ENCODE measurements at regions not wholly inside any gene's neighbourhood (a gene's known extent, or its start where the extent isn't known, plus 50 kb on each side); places are given as distances from the start of the nearest gene placed in this dataset.
"Not testable (repeated sequence)": the region's sequence is repeated elsewhere in the genome, so short reads cannot be mapped to it uniquely, and the experiment has no call there.

- DNase-seq (ENCODE audit: low spot score) = no peak
- intact Hi-C loops (cut with DNase I) = no loop called here
These were observed 216.3 kb downstream of the RNF144A start for GRCh38 chr2:7133521-7133920.

GRCh38 chr2:7140306-7140705 lies 223.1 kb downstream of the RNF144A start:
- intact Hi-C loops (cut with DNase I) = no loop called here
- no peak for DNase-seq (ENCODE audit: low spot score)

- intact Hi-C loops (cut with DNase I) = no loop called here
- DNase-seq (ENCODE audit: low spot score) = no peak
These were observed 228.5 kb downstream of the RNF144A start for GRCh38 chr2:7145707-7146106.

- DNase-seq (ENCODE audit: low spot score) = no peak
- intact Hi-C loops (cut with DNase I) = no loop called here
These were observed 228.9 kb downstream of the RNF144A start for GRCh38 chr2:7146151-7146550.

GRCh38 chr2:7154656-7155055 lies 237.4 kb downstream of the RNF144A start:
- DNase-seq (ENCODE audit: low spot score) = no peak
- intact Hi-C loops (cut with DNase I) = no loop called here

GRCh38 chr2:7161501-7161900 lies 244.3 kb downstream of the RNF144A start:
- intact Hi-C loops (cut with DNase I) = no loop called here
- DNase-seq (ENCODE audit: low spot score) = no peak

- intact Hi-C loops (cut with DNase I) = no loop called here
- DNase-seq (ENCODE audit: low spot score) = no peak
These were observed 248.5 kb downstream of the RNF144A start for GRCh38 chr2:7165736-7166135.

- DNase-seq (ENCODE audit: low spot score) = no peak
- intact Hi-C loops (cut with DNase I) = no loop called here
These were observed 250.7 kb downstream of the RNF144A start for GRCh38 chr2:7167801-7168411.

- DNase-seq (ENCODE audit: low spot score) = no peak
- intact Hi-C loops (cut with DNase I) = no loop called here
These were observed 252.4 kb downstream of the RNF144A start for GRCh38 chr2:7169593-7169992.

- DNase-seq (ENCODE audit: low spot score) = not testable (repeated sequence)
These were observed 261.8 kb downstream of the RNF144A start for GRCh38 chr2:7178996-7179395.

GRCh38 chr2:7180638-7181370 lies 263.6 kb downstream of the RNF144A start:
- DNase-seq (ENCODE audit: low spot score) = no peak
- intact Hi-C loops (cut with DNase I) = no loop called here

More at GRCh38 chr2:7178996-7179395, 261.8 kb downstream of the RNF144A start:
- intact Hi-C loops (cut with DNase I) = not testable (repeated sequence)

GRCh38 chr2:7182525-7182924 lies 265.3 kb downstream of the RNF144A start:
- no peak for DNase-seq (ENCODE audit: low spot score)
- intact Hi-C loops (cut with DNase I) = no loop called here

GRCh38 chr2:7189106-7189505 lies 271.9 kb downstream of the RNF144A start:
- DNase-seq (ENCODE audit: low spot score) = no peak
- intact Hi-C loops (cut with DNase I) = no loop called here

GRCh38 chr2:7190587-7191324 lies 273.5 kb downstream of the RNF144A start:
- intact Hi-C loops (cut with DNase I) = no loop called here
- DNase-seq (ENCODE audit: low spot score) = no peak

- intact Hi-C loops (cut with DNase I) = no loop called here
- no peak for DNase-seq (ENCODE audit: low spot score)
These were observed 274.7 kb downstream of the RNF144A start for GRCh38 chr2:7191932-7192331.

- no peak for DNase-seq (ENCODE audit: low spot score)
- intact Hi-C loops (cut with DNase I) = no loop called here
These were observed 276.2 kb downstream of the RNF144A start for GRCh38 chr2:7193457-7193856.

GRCh38 chr2:7194950-7195349 lies 277.7 kb downstream of the RNF144A start:
- no peak for DNase-seq (ENCODE audit: low spot score)
- intact Hi-C loops (cut with DNase I) = no loop called here

- DNase-seq (ENCODE audit: low spot score) = no peak
- intact Hi-C loops (cut with DNase I) = no loop called here
These were observed 279.7 kb downstream of the RNF144A start for GRCh38 chr2:7196883-7197282.

- DNase-seq (ENCODE audit: low spot score) = no peak
- intact Hi-C loops (cut with DNase I) = loop anchor here (2.0 kb wide), 1 partner anchor 1483 kb away; no protein-coding TSS in a partner anchor
These were observed 284.6 kb downstream of the RNF144A start for GRCh38 chr2:7201851-7202250.

- intact Hi-C loops (cut with DNase I) = loop anchor here (2.0 kb wide), 1 partner anchor 1482 kb away; no protein-coding TSS in a partner anchor
- DNase-seq (ENCODE audit: low spot score) = no peak
These were observed 285.9 kb downstream of the RNF144A start for GRCh38 chr2:7203056-7203467.

Measured in cardiac septum (tissue), 1 donor.